A549 (cell line): ENCODE measurements at regions not wholly inside any gene's neighbourhood (a gene's known extent, or its start where the extent isn't known, plus 50 kb on each side); places are given as distances from the start of the nearest gene placed in this dataset.

ENCODE experiments used
- CTCF ChIP-seq: fragments of >200 bp; sonication (Bioruptor Twin); formaldehyde crosslinking; IDR thresholded peaks from 3 replicates; pipeline ENCODE4 v1.5.1; 2016
- MAFK ChIP-seq: fragments of 450-650 bp; IDR thresholded peaks from 2 replicates; pipeline ENCODE4 v1.6.1; 2014; ENCODE audit not compliant: partially characterized antibody
- MAX ChIP-seq: IDR thresholded peaks from 2 replicates; pipeline ENCODE4 v1.6.1; 2012
- POLR2A ChIP-seq: IDR thresholded peaks from 2 replicates; pipeline ENCODE4 v1.6.1; 2012; ENCODE audit warnings: mild to moderate bottlenecking, low read length
- RAD21 ChIP-seq, 2 experiments: fragments of >200 bp in 1 of 2; sonication (Bioruptor Twin) in 1 of 2; formaldehyde crosslinking in 1 of 2; IDR thresholded peaks in 1 of 2; conservative IDR thresholded peaks in 1 of 2; 2 replicates in 1 of 2; 3 replicates in 1 of 2; pipeline ENCODE4 v1.6.1; 2012 to 2018; ENCODE audit warnings: inconsistent platforms in 1 of 2

- TF ChIP-seq POLR2A (no peak), CTCF (no peak), MAFK (no peak), MAX (no peak), RAD21 (conservative IDR thresholded peaks at IDR 0.05 in 1 of 2, IDR thresholded peaks at IDR 0.05 in 1 of 2) (no peak)
Observed at GRCh38 chr7:109890622-109891021, 1200.3 kb upstream of the LRRN3 start.
